Cerebellar nuclear complex (tissue), 1 donor: ENCODE measurements at regions not wholly inside any gene's neighbourhood (a gene's known extent, or its start where the extent isn't known, plus 50 kb on each side); places are given as distances from the start of the nearest gene placed in this dataset.
"Not testable (repeated sequence)": the region's sequence is repeated elsewhere in the genome, so short reads cannot be mapped to it uniquely, and the experiment has no call there.

Experiments used
- DNase-seq, 2 experiments: peaks; one replicate each; lab custom pipeline; 2025; lab: John Stamatoyannopoulos, UW

- DNase-seq, result no peak
Observed at GRCh38 chr15:55126111-55126510, 70.6 kb downstream of the RSL24D1 start.

- DNase-seq, result no peak
Observed at GRCh38 chr15:55124616-55125015, 72.1 kb downstream of the RSL24D1 start.

DNA sequence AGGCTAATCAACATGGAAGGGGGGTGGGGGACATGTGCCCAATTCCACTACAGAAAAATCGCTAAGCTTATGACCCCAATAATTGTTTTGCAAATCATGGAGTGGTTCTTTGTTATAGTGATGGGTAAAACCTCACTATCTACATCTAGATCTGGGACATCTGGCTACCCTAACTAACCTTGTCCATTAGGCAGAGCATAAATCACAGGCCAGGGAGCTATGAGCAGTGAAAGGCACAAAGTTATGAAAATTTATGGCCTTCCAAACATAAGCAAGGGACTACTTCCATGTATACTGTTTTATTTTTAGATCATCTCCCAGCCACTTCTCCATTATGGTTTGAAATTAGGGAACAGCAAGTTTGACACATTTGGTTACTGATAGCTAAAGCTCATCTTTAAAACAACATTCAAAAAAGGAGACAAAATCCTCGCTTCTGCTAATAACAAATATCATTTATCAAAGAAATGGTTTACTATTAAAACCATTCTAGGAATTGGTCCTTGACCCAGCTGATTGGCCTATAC is 78.3 kb downstream of the RSL24D1 start:
- no peak for DNase-seq

- no peak for DNase-seq
Observed at GRCh38 chr15:55116636-55117035, 80.1 kb downstream of the RSL24D1 start.

GRCh38 chr15:55113736-55114135 is 83.0 kb downstream of the RSL24D1 start:
- DNase-seq, result no peak

DNA sequence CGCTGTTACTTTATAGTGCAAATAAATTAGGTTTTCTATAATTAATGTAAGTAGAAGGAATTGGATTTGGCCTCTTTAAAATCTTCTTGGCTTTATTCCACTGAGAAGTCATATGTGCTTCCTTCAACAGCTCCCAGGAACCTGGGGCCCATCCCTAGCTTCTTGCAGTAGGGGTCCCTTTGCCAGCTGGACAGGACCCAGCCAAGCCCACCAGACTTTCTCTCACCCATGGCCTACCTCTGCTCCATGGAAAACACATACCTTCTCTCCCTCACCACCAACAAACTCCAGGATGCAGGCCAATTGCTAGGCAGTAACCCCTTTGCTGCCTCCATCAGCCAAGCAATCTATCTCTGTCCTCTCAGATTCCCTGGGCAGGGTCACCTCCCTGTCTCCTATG is 84.0 kb downstream of the RSL24D1 start:
- DNase-seq, result no peak

- DNase-seq, result no peak
Observed at GRCh38 chr15:55110446-55110845, 86.3 kb downstream of the RSL24D1 start.

DNA sequence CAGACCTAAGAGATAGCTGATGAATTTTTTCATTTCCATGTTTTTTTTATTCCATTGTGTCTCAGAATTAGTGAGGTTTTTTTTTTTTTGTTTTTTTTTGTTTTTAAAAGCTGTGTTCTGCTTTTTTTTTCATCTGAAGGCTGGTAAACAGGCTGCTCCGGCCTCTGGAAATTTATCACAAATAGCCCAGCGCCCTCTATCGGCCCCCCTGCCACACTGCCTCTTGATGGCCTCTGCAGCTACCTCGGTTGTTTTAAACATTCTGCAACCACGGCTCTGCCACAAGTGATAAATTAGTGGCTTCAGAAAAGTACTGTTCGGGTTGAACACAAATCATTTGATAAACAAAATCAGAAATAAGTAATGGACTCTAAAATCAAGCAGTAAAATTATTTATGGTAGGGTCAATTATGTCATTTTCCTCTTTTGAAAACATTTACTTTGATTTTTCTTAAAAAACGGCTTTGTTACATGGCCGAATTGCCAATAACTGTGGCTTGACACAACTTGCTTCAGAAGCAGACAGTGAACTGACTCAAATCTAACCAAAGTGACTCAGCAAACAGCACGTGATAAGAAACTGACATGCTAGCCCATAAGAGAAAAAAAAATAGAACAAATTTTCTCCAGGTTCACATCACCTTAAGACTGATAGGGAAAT is 87.8 kb downstream of the RSL24D1 start:
- DNase-seq, result peak in 1 of 2 experiments; percentile 41

GRCh38 chr15:55108448-55108847 is 88.3 kb downstream of the RSL24D1 start:
- DNase-seq, result no peak

DNA sequence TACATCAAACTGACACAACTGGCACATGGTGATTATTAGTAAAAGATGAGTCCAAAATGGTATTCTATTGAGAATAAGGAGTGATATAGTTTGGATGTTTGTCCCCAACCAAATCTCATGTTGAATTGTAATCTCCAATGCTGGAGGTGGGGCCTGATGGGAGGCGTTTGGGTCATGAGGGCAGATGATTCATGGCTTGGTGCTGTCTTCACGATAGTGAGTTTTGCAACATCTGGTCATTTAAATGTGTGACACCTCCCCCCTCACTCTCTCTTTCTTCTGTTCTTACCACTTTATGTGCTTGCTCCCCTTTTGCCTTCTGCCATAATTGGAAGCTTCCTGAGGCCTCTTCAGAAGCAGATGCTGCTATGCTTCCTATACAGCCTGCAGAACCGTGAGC is 90.6 kb downstream of the RSL24D1 start:
- no peak for DNase-seq

GRCh38 chr15:55094136-55094535 is 102.6 kb downstream of the RSL24D1 start:
- DNase-seq, result no peak

DNA sequence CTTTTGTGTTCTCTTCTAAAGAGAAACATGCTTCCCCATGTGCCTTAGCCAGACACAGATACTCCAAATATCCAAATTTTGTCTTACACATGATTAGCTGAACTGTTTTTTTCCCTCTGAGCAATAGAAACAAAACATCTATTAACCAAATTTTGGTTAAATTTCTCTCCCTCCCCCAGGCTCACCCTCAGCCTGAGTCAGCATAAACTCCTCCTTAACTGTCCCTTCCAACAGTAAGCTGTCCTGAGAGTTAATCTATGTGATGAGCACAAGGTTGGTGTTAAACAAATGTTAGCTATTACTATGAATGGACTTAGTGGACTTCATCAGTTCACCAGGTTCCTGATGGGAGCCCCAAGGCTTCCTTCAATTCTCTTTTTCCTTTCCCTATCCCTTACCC is 108.5 kb downstream of the RSL24D1 start:
- DNase-seq, result no peak

- DNase-seq, result no peak
Observed at GRCh38 chr15:55084673-55085072, 112.1 kb downstream of the RSL24D1 start.

- DNase-seq, result no peak
Observed at GRCh38 chr15:55084216-55084615, 112.5 kb downstream of the RSL24D1 start.

GRCh38 chr15:55077052-55077451 is 119.7 kb downstream of the RSL24D1 start:
- DNase-seq, result not testable (repeated sequence)

DNA sequence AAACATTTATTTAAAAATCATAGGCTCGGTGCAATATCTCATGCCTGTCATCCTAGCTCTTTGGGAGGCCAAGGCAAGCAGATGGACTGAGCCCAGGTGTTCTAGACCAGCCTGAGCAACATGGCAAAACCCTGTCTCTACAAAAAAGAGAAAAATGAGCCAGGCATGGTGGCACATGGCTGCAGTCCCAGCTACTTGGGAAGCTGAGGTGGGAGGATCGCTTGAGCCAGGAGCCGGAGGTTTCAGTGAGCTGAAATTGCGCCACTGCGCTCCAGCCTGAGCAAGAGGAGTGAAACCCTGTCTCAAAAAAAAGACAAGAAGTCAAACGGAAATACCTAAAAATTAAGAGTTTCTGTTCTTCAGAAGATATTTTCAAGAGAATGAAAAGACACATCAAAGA is 122.3 kb downstream of the RSL24D1 start:
- DNase-seq, result peak; percentile 43 to 57

GRCh38 chr15:55063970-55064369 is 132.8 kb downstream of the RSL24D1 start:
- not testable (repeated sequence) for DNase-seq

GRCh38 chr15:55060836-55061235 is 135.9 kb downstream of the RSL24D1 start:
- DNase-seq, result peak; percentile 78 to 92

- no peak for DNase-seq
Observed at GRCh38 chr15:55056500-55056899, 140.2 kb downstream of the RSL24D1 start.

DNA sequence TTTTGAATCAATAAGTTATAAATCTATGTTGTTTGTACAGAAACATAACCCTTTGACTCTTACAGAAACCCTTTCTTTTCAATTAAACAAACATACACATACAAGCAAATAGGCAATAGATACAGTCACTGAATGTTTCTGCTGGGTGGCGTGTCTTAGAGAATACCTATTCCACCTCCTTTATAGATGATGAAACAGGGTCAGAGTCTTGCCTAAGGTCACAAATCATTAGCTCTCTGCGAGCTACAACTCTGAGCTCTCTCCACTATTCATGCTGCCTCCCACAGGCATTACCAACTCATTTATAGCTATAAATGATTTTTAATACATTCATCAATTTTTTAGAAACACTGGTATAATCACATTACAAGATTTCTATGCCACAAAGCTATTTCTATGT is 152.6 kb downstream of the RSL24D1 start:
- no peak for DNase-seq

- no peak for DNase-seq
Observed at GRCh38 chr15:55037071-55037470, 159.7 kb downstream of the RSL24D1 start.

DNA sequence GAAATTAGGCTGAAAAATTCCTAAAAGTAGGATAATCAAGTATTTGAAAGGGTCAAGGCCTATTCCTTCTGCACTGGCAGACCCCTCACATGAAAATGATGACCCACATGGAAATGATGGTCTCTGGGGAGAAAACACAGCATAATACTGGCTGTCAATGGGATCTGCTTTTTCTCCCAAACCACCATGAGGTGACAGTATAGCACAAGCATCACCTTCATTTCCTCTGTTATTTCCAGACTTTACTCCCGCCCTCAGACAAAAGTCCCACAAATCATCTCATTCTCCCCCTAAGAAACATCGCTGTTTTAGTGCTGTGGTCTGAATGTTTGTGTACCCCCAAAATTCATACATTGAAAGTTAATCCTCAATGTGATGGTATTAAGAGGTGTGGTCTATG is 161.0 kb downstream of the RSL24D1 start:
- no peak for DNase-seq

DNA sequence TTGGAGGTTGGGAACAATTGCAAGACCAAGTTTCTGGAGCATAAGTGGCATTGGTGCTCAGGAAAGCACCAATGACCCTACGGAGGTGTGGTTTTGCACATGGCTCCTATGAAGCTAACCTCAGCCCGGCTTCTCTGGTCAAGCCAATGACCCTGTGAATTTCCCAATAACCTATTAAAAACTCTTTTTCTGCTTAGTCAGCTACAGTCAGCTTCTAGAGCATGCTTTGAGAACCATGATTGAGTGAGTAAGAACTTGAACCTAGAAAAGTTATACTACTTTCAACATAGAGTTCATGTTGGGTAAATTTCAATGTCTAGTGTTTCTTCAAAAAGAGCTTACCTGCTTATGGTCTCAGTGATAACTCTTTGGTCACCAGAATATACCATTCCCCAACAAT is 163.2 kb downstream of the RSL24D1 start:
- DNase-seq, result no peak

- no peak for DNase-seq
Observed at GRCh38 chr15:55031727-55032126, 165.0 kb downstream of the RSL24D1 start.
